ENCODE measurements at regions not wholly inside any gene's neighbourhood (a gene's known extent, or its start where the extent isn't known, plus 50 kb on each side); places are given as distances from the start of the nearest gene placed in this dataset.
"Not testable (repeated sequence)": the region's sequence is repeated elsewhere in the genome, so short reads cannot be mapped to it uniquely, and the experiment has no call there.

- Histone ChIP-seq H3K4me1 (no peaks in the 10 kb centered on the region), H3K36me3 (no peaks in the 10 kb centered on the region), H3K27ac (no peak overlapping the region), H3K9me3 (no peaks in the 10 kb centered on the region), H3K27me3 (no peaks in the 10 kb centered on the region), H3K4me3 (no peak overlapping the region)
- DNase-seq: no peak
- no peak for TF ChIP-seq CTCF (IDR thresholded peaks at IDR 0.05 in 4 of 5, conservative IDR thresholded peaks at IDR 0.05 in 1 of 5)
- no peak for TF ChIP-seq POLR2A (IDR thresholded peaks at IDR 0.05)
- in situ Hi-C loops (cut with MboI; ENCODE audit: low sequenced_read_pairs in 4 of 4) (no loop called here), intact Hi-C loops (cut with DNase I; ENCODE audit: low total_unique reads) (no loop called here)
- ATAC-seq: no peak
Measured at GRCh38 chr7:138388673-138389491, 71.2 kb upstream of the TRIM24 start.

DNA sequence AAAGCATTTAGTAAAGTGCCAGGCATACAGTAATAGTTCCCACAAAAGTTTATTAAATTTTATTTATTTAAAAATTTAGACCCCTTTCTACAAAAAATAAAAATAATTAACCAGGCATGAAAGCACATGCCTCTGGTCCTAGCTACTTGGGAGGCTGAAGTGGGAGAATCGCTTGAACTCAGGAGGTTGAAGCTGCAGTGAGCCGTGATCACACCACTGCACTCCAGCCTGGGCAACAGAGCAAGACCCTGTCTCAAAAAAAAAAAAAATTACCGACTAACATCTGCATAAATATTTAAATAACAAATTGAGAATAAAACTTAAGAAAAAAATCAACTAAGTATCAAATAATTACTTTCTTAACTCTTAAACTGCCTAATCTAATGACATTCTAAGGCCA, 64.3 kb upstream of the TRIM24 start:
- H3K4me1 ChIP-seq: no peaks in the 10 kb centered on the region
- TF ChIP-seq CTCF (IDR thresholded peaks at IDR 0.05 in 4 of 5, conservative IDR thresholded peaks at IDR 0.05 in 1 of 5): no peak
- no peak for TF ChIP-seq POLR2A (IDR thresholded peaks at IDR 0.05)
- intact Hi-C loops (cut with DNase I; ENCODE audit: low total_unique reads) (no loop called here), in situ Hi-C loops (cut with MboI; ENCODE audit: low sequenced_read_pairs in 4 of 4) (no loop called here)
- no peaks in the 10 kb centered on the region for H3K9me3 ChIP-seq
- H3K4me3 ChIP-seq: no peak overlapping the region
- H3K27me3 ChIP-seq: no peaks in the 10 kb centered on the region
- H3K27ac ChIP-seq: no peak overlapping the region
- ATAC-seq (no peak), DNase-seq (no peak)
- H3K36me3 ChIP-seq: no peaks in the 10 kb centered on the region

DNA sequence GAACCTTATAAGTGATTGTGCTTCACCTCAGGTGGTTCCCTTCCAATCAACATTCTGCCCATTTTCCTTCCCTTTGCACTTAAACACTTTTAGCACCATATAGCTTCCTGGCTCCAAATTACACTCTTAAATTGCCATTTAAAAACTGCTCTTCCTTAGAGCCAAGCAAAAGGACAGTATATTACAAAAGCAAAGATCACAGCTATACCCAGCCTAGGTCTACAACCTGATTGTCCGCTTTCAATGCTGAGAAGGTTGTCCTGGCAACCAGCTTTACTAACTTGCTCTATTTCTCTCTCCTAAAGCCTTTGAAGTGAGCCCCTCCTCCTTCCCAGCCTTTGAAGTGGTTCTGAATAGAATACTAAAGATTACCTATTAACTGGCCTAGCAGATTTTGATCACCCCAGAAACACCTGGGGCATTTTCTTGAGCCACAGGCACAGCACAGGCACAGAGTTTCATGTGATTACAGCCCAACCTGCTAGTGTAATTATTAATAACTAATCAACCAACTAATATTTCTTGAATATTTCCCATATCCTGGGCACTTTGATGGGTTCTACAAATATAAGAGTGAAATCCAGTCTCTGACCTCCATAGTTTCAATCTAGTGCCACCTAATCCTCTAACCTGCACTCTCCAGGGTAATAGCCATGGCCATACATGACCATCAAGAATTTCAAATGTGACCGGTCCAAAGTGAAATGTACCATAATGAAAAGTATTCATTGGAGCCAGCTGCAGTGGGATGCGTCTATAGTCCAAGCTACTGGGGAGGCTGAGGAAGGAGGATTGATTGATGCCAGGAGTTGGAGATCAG, 63.6 kb upstream of the TRIM24 start:
- H3K27me3 ChIP-seq: no peaks in the 10 kb centered on the region
- no peaks in the 10 kb centered on the region for H3K36me3 ChIP-seq
- TF ChIP-seq CTCF (IDR thresholded peaks at IDR 0.05 in 4 of 5, conservative IDR thresholded peaks at IDR 0.05 in 1 of 5) (no peak), POLR2A (IDR thresholded peaks at IDR 0.05) (no peak)
- H3K4me3 ChIP-seq: no peak overlapping the region
- no peaks in the 10 kb centered on the region for H3K9me3 ChIP-seq
- intact Hi-C loops (cut with DNase I; ENCODE audit: low total_unique reads) (no loop called here), in situ Hi-C loops (cut with MboI; ENCODE audit: low sequenced_read_pairs in 4 of 4) (no loop called here)
- no peak overlapping the region for H3K27ac ChIP-seq
- no peak for DNase-seq
- no peaks in the 10 kb centered on the region for H3K4me1 ChIP-seq
- ATAC-seq: no peak

DNA sequence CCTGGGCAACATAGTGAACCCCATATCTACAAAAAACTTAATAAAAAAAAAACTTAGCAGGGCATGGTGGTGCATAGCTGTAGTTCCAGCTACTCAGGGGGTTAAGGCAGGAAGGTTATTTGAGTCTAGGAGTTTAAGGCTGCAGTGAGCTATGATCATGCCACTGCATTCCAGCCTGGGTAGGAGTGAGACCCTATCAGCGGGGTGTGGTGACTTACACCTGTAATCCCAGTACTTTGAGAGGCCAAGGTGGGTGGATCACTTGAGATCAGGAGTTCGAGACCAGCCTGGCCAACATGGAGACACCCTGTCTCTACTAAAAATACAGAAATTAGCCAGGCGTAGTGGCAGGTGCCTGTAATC, 63.0 kb upstream of the TRIM24 start:
- H3K36me3 ChIP-seq; DNase-seq; ATAC-seq; H3K27me3 ChIP-seq; H3K27ac ChIP-seq; H3K4me3 ChIP-seq; intact Hi-C loops (cut with DNase I; ENCODE audit: low total_unique reads); H3K9me3 ChIP-seq; in situ Hi-C loops (cut with MboI; ENCODE audit: low sequenced_read_pairs in 4 of 4); H3K4me1 ChIP-seq: not testable (repeated sequence)

DNA sequence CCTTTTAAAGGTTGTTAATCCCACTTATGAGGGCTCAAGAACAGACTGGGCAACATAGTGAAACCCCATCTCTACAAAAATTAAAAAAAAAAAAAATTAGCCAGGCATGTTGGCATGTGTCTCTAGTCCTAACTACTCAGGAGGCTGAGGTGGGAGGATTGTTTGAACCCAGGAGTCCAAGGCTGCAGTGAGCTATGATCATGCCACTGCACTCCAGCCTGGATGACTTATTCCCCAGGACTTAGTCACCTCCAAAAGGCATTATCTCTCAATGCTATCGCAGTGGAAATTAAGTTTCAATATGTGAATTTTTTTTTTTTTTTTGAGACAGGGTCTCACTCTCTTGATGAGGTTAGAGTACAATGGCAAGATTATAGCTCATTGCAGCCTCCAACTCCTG, 61.2 kb upstream of the TRIM24 start:
- ATAC-seq: no peak
- DNase-seq: no peak
- Histone ChIP-seq H3K27me3 (no peaks in the 10 kb centered on the region), H3K27ac (no peak overlapping the region), H3K9me3 (no peaks in the 10 kb centered on the region), H3K4me3 (no peak overlapping the region), H3K4me1 (no peaks in the 10 kb centered on the region), H3K36me3 (no peaks in the 10 kb centered on the region)
- TF ChIP-seq CTCF (IDR thresholded peaks at IDR 0.05 in 4 of 5, conservative IDR thresholded peaks at IDR 0.05 in 1 of 5) (no peak), POLR2A (IDR thresholded peaks at IDR 0.05) (no peak)
- in situ Hi-C loops (cut with MboI; ENCODE audit: low sequenced_read_pairs in 4 of 4) (no loop called here), intact Hi-C loops (cut with DNase I; ENCODE audit: low total_unique reads) (no loop called here)
